HG03066 (cell line): ENCODE measurements at regions not wholly inside any gene's neighbourhood (a gene's known extent, or its start where the extent isn't known, plus 50 kb on each side); places are given as distances from the start of the nearest gene placed in this dataset.

Experiments
- ATAC-seq: cut with Tn5 transposase; IDR thresholded peaks from one replicate; pipeline ENCODE4 v1.9.1; 2021; ENCODE audit warnings: low read depth; ENCODE audit not compliant: unreplicated experiment

GRCh38 chr5:67454957-67455561 is 258.5 kb upstream of the CD180 start:
- ATAC-seq, result no peak

DNA sequence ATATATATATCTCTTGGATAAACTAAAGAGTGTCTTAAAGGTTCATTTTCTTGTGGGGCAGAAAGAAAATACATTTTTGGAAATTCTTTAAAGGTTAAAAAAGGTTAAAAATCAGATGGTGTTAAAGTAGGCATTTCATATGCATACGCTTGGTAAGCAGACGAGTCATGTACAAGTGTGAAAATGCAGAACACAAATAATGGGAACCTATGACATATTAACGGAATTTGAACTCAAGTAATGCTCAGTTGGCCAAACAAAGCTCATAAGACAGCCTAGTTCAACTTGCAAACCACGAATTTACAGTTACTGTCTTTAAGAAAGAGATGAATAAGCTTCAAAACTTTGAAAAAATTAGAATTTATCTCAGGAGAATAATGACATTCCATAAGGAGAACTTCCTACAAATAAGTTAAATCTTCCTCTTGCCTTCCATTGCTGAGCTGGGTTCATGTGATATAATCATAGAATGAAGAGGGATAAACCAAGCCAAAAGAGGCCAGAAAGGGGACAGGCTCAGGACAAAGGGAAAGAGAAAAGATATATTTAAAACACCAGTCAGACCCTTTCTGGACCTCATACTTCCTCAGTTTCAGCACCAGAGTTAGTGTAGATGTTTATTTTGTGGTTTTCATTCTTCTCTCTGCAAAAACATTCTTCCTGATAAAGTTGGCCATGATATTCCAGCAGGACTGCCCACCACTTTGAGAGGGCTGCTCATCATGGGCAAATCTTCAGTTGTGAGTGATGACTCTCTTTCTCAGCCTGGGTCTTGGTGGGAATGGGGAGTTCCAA is 256.7 kb upstream of the CD180 start:
- no peak for ATAC-seq

- ATAC-seq, result no peak
Observed at GRCh38 chr5:67451640-67452279, 255.2 kb upstream of the CD180 start.

GRCh38 chr5:67447732-67448131 is 251.1 kb upstream of the CD180 start:
- no peak for ATAC-seq

DNA sequence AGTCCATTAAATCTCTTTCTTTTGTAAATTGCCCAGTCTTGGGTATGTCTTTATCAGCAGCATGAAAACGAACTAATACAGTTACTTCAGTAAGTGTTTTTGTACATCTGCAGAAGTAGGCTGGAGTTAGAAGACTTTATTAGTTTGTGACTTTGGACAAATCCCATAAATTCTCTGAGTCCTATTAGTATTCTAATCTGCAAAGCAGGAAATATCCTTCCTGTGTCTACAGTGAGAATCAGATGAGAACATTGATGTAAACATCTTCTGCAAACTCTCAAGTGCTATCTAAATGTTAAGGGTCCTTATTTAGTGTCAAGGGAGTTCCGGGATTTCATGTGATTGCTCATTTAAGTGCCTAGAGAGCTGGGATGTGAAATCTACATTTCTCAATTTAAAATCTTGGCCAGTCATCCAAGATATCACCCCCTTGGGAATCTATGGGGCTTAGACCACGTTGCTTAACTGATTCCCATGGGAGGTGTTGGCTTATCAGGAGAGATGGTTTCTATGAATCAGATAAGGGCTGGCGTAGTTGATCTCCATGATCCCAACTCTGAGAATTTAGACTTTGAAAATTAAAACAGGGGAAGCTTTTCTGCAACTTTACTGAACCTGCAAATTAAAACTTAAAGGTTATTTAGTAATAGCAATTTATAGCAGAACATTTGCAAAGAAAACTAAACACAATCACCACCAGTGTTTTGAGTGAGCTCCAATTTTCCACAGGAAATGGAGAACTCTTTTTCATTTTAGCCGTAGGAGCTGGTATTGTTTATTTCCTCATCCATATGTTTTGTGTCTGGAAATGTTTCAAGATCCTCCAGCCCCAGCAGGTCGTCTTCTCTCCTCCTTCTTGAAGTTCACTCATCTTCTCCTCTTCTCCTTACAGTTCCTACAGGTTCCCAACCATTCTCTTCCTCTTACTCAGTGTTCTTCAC is 241.6 kb upstream of the CD180 start:
- no peak for ATAC-seq

- no peak for ATAC-seq
Observed at GRCh38 chr5:67435032-67435431, 238.4 kb upstream of the CD180 start.

- ATAC-seq, result no peak
Observed at GRCh38 chr5:67434466-67434865, 237.9 kb upstream of the CD180 start.

DNA sequence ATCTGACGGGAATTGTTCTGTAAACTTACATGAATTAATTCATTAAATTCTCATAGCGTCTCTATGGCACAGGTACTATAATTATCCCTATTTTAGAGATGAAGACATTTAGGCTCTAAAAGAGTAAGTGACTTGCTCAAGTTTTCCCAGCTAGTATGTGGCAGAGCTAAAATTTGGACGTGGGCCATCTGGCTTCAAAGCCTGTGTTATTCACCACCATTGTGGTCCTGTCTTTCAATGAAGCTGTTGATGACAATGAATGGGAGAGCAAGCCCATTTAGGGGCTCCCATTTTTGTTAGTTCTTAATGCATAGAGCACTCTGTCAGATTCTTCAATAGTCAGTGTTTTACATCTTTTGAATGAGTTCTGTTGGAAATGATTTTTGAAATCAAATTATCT is 236.0 kb upstream of the CD180 start:
- ATAC-seq, result no peak

DNA sequence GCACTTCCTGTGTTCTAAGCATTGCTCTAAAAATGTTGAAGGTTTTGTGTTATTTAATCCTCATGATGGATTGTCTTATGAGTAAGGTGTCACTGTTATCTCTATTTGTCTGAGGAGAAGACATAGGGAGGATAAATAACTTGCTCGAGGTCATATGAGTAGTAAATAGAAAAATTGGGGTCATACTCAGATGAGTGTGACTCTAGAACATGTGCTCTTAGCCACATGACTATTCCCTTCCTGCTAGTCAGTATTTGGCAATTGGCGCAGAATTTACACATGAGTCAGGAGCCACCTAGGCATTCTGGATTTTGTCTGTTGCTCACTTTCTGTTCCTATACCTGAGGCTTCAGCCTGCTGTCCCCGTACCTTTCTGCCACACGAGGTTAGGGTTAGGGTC is 234.6 kb upstream of the CD180 start:
- no peak for ATAC-seq

- ATAC-seq, result no peak
Observed at GRCh38 chr5:67427850-67428298, 231.3 kb upstream of the CD180 start.

DNA sequence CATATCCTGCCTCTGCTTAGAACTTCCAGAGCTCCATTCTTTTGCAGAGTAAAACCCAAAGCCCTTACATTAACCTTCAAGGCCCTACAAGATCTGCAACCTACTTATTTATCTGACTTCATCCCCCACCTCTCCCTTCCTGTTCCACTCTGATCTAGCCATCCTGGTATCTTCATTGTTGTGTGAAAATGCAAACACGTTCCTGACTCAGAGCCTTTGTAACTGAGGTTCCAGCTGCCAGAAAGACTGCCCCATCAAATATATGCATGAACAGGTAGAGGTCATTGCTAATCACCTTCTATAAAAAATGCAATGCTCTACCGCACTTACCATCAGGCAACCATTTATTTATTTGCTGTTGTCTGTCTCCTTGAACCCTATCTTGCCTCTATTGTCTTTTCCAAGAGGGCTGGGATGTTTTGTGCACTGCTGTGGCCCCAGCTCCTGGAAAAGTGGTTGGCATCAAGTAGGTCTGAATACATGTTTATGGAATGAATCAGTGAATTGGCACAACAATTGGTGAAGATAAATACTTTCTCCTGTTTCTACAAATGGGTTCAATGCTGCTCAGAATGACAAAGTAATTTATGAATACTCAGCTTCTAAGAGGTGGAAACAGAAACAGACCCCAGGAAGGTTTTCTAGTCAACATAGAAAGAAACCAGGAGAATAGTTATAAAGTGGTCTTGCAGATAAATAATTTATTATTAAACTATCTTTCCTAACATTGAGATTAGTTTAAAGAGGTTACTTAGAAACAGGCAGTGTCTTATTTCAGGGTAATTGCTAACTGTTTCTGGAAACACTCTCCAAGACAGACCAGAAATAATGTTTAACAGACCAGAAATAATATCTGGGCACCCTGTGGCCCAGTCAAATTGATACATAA is 230.6 kb upstream of the CD180 start:
- no peak for ATAC-seq

DNA sequence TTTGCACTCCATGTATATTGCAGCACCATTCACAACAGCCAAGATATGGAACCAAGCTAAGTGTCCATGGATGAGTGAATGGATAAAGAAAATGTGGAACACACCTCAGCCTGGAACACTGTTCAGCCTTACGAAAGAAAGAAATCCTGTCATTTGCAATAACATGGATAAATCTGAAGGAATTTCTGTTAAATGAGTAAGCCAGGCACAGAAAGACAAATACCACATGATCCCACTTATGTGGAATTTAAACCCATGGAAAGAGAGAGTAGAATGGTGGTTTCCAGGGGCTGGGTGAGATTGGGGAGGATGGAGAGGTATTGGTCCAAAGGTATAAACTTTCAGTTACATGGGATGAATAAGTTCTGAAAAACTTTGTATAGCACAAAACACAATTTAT is 228.9 kb upstream of the CD180 start:
- ATAC-seq, result no peak

- ATAC-seq, result no peak
Observed at GRCh38 chr5:67417839-67418238, 221.2 kb upstream of the CD180 start.

DNA sequence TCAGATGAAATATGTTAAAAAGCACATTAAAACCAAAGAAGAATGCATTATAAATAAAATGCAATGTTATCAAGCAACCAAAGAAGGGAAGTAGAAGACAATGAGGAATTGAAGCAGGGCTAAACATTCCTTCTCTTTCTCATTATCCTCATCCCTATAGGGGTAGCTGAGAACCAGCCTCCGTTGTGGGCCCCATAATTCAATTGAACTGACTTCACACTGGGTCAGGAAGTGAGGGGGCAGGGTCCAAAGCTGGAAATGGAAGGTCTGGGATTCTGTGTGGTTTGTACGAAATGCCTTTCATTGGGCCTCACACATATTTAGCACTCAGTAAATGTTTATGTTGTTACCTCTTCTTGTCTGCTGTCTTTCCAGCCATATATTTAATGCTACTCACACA is 220.4 kb upstream of the CD180 start:
- ATAC-seq, result no peak

DNA sequence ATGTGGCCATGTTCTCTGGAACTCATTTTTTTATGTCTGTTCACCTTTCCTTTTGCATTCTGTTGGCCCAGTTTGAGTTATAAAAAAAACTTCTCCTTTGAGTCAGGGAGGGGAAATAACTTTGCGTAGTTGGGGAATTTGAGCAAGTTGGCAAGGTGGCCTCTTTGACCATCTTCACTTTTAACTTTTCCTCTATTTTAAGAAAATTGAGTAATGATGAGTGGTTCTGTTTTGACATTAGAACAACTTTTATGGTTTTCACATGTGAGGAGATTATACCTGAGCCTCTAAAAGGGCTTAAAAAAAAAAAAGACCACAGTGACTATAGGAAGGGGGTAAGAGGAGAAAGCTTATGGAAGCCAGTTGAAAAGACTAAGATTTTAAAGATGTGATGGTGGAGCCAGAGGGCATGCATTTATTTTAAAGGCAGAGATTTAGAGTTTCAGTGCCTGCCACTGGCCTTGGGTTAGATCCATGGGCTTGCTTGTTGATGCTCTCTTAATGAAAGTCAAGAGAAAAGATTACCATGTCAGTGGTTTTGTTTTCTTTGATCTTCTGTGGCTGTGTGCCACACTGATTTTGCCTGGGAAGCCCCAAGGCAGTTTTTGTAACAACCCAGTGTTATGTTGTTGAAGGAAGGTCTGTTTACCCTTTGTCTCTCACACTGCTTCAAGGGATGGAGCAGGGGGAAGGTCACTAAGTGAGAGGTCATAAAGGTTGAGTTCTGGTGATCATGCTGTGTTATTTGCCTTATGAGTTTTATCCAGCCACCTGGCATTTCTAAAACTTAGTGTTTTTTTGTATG is 219.7 kb upstream of the CD180 start:
- ATAC-seq, result no peak

DNA sequence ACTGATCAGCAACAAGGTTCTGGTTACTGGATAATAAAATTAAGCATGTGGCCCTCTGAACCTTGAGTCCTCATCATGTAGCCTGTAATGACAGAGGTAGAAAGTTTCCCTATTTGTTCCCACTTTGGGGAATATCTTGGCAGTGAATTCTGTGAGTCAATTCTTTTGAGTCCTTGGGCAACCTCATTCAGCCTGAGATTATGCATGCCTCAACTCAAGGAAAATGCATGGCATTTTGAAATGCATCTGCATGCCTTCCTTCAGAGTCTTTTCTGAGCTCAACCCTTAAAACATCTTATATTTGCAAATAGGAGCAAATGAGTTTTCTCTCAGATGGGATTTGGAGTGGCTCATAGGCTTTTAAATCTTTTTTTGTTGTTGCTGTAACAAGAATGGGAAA is 218.1 kb upstream of the CD180 start:
- ATAC-seq, result no peak

DNA sequence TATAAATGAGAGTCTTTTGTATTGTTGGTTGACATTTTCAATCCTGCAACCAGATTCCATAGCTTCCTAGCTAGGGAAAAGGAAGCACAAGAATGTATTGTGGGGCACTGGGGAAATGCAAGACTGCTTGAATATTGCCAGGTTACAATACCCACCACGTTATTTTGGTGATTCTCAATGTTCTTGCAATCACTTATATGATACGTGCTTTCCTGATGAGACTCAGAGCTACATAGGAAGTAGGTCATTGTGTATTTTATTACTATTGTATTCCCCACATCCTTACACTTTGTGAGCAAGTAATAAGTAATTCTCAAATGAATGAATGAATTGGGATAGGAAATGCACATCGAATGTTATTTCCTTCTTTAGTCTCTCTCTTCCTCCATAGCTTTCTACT is 217.1 kb upstream of the CD180 start:
- no peak for ATAC-seq

DNA sequence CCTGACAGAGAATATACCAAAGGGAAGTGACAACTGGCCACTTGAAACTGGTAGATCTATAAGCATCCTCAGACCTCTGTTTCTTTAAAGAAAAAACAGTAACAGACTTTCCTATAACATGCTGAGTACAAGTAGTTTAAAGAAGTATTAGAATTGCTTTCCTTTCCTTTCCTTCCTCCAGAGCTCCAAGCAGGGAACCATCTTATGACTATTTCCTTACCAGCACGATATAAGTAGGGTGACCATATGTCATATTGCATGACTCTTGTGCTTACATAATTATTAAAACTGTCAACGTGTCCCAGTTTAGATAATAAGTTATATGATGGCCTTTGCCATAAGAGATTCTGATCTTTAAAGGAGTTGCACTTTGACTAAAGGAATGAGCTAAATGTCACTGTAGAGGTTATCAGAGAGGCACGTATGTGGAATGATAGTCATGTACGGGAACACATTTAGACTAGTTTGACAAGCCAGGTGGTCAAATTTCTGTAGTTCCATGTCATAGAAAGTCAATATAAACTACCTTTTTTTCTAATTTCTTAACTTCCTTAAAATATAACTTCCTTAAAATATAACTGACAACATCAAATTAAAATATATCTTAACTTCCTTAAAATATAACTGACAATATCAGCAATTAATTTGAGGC is 212.7 kb upstream of the CD180 start:
- no peak for ATAC-seq
